Upper lobe of left lung (tissue), 6 donors: ENCODE measurements at regions not wholly inside any gene's neighbourhood (a gene's known extent, or its start where the extent isn't known, plus 50 kb on each side); places are given as distances from the start of the nearest gene placed in this dataset.

ENCODE experiments used
- ATAC-seq, 2 donors: fragments of 200-7000 bp; cut with Tn5 transposase; one replicate each; pipeline ENCODE4 v1.9.1; 2022; ENCODE audit warnings: mild to moderate bottlenecking in 2 of 2, moderate library complexity in 2 of 2; ENCODE audit not compliant: low FRiP score in 2 of 2
- DNase-seq, 2 donors: peaks; one replicate each; pipeline ENCODE4 v3.0.0-alpha.2; 2019 to 2020
- H3K27ac ChIP-seq, 4 donors: fragments of 200-600 bp; sonication (generic); one replicate each; pipeline ENCODE4 v1.5.1; 2016 to 2019
- H3K27me3 ChIP-seq, 4 donors: fragments of 200-600 bp; sonication (generic); one replicate each; pipeline ENCODE4 v1.5.1; 2017 to 2019
- H3K36me3 ChIP-seq, 4 donors: fragments of 200-600 bp; sonication (generic); one replicate each; pipeline ENCODE4 v1.5.1; 2016 to 2019
- H3K4me1 ChIP-seq, 4 donors: fragments of 200-600 bp; sonication (generic); one replicate each; pipeline ENCODE4 v1.5.1; 2018 to 2019
- H3K4me3 ChIP-seq, 4 donors: fragments of 200-600 bp; sonication (generic); one replicate each; pipeline ENCODE4 v1.5.1; 2017 to 2019; ENCODE audit warnings: mild to moderate bottlenecking in 2 of 4, moderate library complexity in 1 of 4
- H3K9me3 ChIP-seq, 4 donors: fragments of 200-600 bp; sonication (generic); one replicate each; pipeline ENCODE4 v1.5.1; 2018 to 2019
- CTCF ChIP-seq, 6 experiments: fragments of 450-650 bp in 4 of 6; fragments of 200-600 bp in 2 of 6; sonication (generic) in 2 of 6; IDR thresholded peaks; one replicate each; pipeline ENCODE4 v1.5.1; 2016 to 2019; ENCODE audit warnings: antibody characterized with exemption in 6 of 6
- EP300 ChIP-seq, 4 donors: sonication (generic); formaldehyde crosslinking; IDR thresholded peaks; one replicate each; pipeline ENCODE4 v1.5.1; 2017; ENCODE audit warnings: antibody characterized with exemption in 4 of 4, control low read depth in 2 of 4
- POLR2A ChIP-seq, 4 donors: fragments of 450-650 bp; IDR thresholded peaks; one replicate each; pipeline ENCODE4 v1.5.1; 2016 to 2017; ENCODE audit warnings: antibody characterized with exemption in 4 of 4, mild to moderate bottlenecking in 2 of 4
- POLR2AphosphoS5 ChIP-seq, 2 donors: sonication (generic); formaldehyde crosslinking; IDR thresholded peaks; one replicate each; pipeline ENCODE4 v1.5.1; 2017; ENCODE audit warnings: antibody characterized with exemption in 2 of 2
- WGBS, 2 donors: methylation state at CpG; one replicate each; pipeline ENCODE4 v1.1.5; 2017 to 2018; 5-methylcytosine and 5-hydroxymethylcytosine counted together
- donor health status: DM: no; HTN: no; CAD: no; lungs with moderate emphysema.
- donor health status: DM: no; HTN: yes; CAD: no; lungs with severe emphysema.

GRCh38 chr5:168188182-168188581 lies 103.3 kb upstream of the WWC1 start:
- Histone ChIP-seq H3K4me3 (no peak overlapping the region), H3K36me3 (no peaks in the 10 kb centered on the region), H3K27me3 (no peaks in the 10 kb centered on the region), H3K4me1 (no peaks in the 10 kb centered on the region), H3K9me3 (no peaks in the 10 kb centered on the region), H3K27ac (no peak overlapping the region)
- ATAC-seq (no peak), DNase-seq (no peak)
- TF ChIP-seq POLR2AphosphoS5 (IDR thresholded peaks at IDR 0.05), result no peak
- 80 to 87% methylated on average over 8 of the region's 8 CpGs for WGBS, 2 donors

GRCh38 chr5:168192120-168192519 lies 99.3 kb upstream of the WWC1 start:
- H3K9me3 ChIP-seq, result no peaks in the 10 kb centered on the region
- DNase-seq (no peak), ATAC-seq (no peak)
- H3K27ac ChIP-seq, result no peak overlapping the region
- TF ChIP-seq POLR2A (IDR thresholded peaks at IDR 0.05) (no peak), EP300 (IDR thresholded peaks at IDR 0.05) (no peak), CTCF (IDR thresholded peaks at IDR 0.05) (no peak), POLR2AphosphoS5 (IDR thresholded peaks at IDR 0.05) (no peak)
- no peaks in the 10 kb centered on the region for H3K27me3 ChIP-seq
- H3K36me3 ChIP-seq, result no peaks in the 10 kb centered on the region
- H3K4me1 ChIP-seq, result no peaks in the 10 kb centered on the region
- WGBS, 2 donors, result 87 to 90% methylated on average over 4 of the region's 4 CpGs
- no peak overlapping the region for H3K4me3 ChIP-seq

GRCh38 chr5:168193493-168194250 lies 97.8 kb upstream of the WWC1 start:
- Histone ChIP-seq H3K4me1 (no peaks in the 10 kb centered on the region), H3K9me3 (no peaks in the 10 kb centered on the region), H3K36me3 (no peaks in the 10 kb centered on the region), H3K27ac (no peak overlapping the region), H3K27me3 (no peaks in the 10 kb centered on the region), H3K4me3 (no peak overlapping the region)
- no peak for ATAC-seq
- WGBS, 2 donors, result 46 to 52% methylated on average over 9 of the region's 9 CpGs
- no peak for TF ChIP-seq CTCF (IDR thresholded peaks at IDR 0.05)
- TF ChIP-seq POLR2AphosphoS5 (IDR thresholded peaks at IDR 0.05), result no peak
- no peak for TF ChIP-seq EP300 (IDR thresholded peaks at IDR 0.05)
- no peak for TF ChIP-seq POLR2A (IDR thresholded peaks at IDR 0.05)
- DNase-seq, result no peak

- H3K27me3 ChIP-seq, result no peaks in the 10 kb centered on the region
- ATAC-seq, result no peak
- no peaks in the 10 kb centered on the region for H3K9me3 ChIP-seq
- TF ChIP-seq POLR2A (IDR thresholded peaks at IDR 0.05) (no peak), EP300 (IDR thresholded peaks at IDR 0.05) (no peak), CTCF (IDR thresholded peaks at IDR 0.05) (no peak), POLR2AphosphoS5 (IDR thresholded peaks at IDR 0.05) (no peak)
- WGBS, 2 donors, result 88 to 91% methylated on average over 9 of the region's 9 CpGs
- H3K4me3 ChIP-seq, result no peak overlapping the region
- H3K27ac ChIP-seq, result no peak overlapping the region
- H3K4me1 ChIP-seq, result no peaks in the 10 kb centered on the region
- H3K36me3 ChIP-seq, result no peaks in the 10 kb centered on the region
- no peak for DNase-seq
Observed at GRCh38 chr5:168195110-168195509, 96.3 kb upstream of the WWC1 start.

GRCh38 chr5:168198359-168198758 lies 93.1 kb upstream of the WWC1 start:
- no peak for TF ChIP-seq CTCF (IDR thresholded peaks at IDR 0.05)
- TF ChIP-seq POLR2AphosphoS5 (IDR thresholded peaks at IDR 0.05), result no peak
- no peak for TF ChIP-seq EP300 (IDR thresholded peaks at IDR 0.05)
- TF ChIP-seq POLR2A (IDR thresholded peaks at IDR 0.05), result no peak
- H3K27me3 ChIP-seq, result no peaks in the 10 kb centered on the region
- H3K27ac ChIP-seq, result no peak overlapping the region
- DNase-seq (no peak), ATAC-seq (no peak)
- H3K4me1 ChIP-seq, result no peaks in the 10 kb centered on the region
- H3K9me3 ChIP-seq, result no peaks in the 10 kb centered on the region
- H3K36me3 ChIP-seq, result no peaks in the 10 kb centered on the region
- WGBS, 2 donors, result 88 to 92% methylated on average over 2 of the region's 2 CpGs
- H3K4me3 ChIP-seq, result no peak overlapping the region
